Fibroblast of lung (primary cell): ENCODE measurements at regions not wholly inside any gene's neighbourhood (a gene's known extent, or its start where the extent isn't known, plus 50 kb on each side); places are given as distances from the start of the nearest gene placed in this dataset.

Experiments
- EZH2 ChIP-seq: IDR thresholded peaks from 2 replicates; pipeline ENCODE4 v1.5.1; 2012; ENCODE audit warnings: low read length, control low read depth, mild to moderate bottlenecking; ENCODE audit errors: missing control alignments
- TF ChIP-seq, protein P1 (sequence below), 2 donors: IDR thresholded peaks in 1 of 2; conservative IDR thresholded peaks in 1 of 2; 1 replicate in 1 of 2; 2 replicates in 1 of 2; pipeline ENCODE4 v1.5.1; 2011 to 2012; ENCODE audit warnings: low read length in 2 of 2, control low read depth in 1 of 2, inconsistent platforms in 1 of 2, low read depth in 1 of 2, mild to moderate bottlenecking in 1 of 2

DNA sequence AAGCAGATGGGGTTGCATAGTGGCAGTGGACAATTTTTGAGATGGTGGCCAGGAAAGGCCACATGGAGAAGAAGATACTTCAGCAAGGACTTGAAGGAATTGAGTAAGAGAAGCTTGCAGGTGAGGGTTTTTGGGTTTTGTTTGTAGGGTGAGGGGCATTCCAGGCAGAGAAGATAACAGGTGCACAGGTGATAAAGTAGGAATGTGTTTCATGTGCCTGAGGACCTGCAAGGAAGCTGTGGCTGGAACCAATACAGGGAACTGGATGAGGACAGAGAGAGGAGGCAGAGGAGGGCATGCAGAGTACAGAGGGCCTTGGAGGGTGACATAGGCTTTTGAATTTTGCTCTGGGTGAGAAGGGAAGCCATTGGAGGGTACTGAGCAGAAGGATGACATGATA is 314.5 kb downstream of the KLF12 start:
- TF ChIP-seq, protein P1, sequence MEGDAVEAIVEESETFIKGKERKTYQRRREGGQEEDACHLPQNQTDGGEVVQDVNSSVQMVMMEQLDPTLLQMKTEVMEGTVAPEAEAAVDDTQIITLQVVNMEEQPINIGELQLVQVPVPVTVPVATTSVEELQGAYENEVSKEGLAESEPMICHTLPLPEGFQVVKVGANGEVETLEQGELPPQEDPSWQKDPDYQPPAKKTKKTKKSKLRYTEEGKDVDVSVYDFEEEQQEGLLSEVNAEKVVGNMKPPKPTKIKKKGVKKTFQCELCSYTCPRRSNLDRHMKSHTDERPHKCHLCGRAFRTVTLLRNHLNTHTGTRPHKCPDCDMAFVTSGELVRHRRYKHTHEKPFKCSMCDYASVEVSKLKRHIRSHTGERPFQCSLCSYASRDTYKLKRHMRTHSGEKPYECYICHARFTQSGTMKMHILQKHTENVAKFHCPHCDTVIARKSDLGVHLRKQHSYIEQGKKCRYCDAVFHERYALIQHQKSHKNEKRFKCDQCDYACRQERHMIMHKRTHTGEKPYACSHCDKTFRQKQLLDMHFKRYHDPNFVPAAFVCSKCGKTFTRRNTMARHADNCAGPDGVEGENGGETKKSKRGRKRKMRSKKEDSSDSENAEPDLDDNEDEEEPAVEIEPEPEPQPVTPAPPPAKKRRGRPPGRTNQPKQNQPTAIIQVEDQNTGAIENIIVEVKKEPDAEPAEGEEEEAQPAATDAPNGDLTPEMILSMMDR (conservative IDR thresholded peaks at IDR 0.05 in 1 of 2, IDR thresholded peaks at IDR 0.05 in 1 of 2; ENCODE audit: low read depth in 1 of 2, low read length in 2 of 2): no peak
- no peak for TF ChIP-seq EZH2
